BLaER1 treated with 17β-estradiol and CSF1 and Interleukin-3, amounts not matched to agents 10 nM and 100 nM (cell line): ENCODE measurements at regions not wholly inside any gene's neighbourhood (a gene's known extent, or its start where the extent isn't known, plus 50 kb on each side); places are given as distances from the start of the nearest gene placed in this dataset.

Experiments used
- H3K27ac ChIP-seq, 11 experiments: shearing (Covaris generic); formaldehyde crosslinking; 2 replicates each; pipeline ENCODE4 v1.8.1; 2022
- H3K27me3 ChIP-seq, 11 experiments: shearing (Covaris generic); formaldehyde crosslinking; 2 replicates each; pipeline ENCODE4 v1.8.1; 2022
- H3K36me3 ChIP-seq, 11 experiments: shearing (Covaris generic); formaldehyde crosslinking; 2 replicates each; pipeline ENCODE4 v1.8.1; 2022
- H3K4me1 ChIP-seq, 10 experiments: shearing (Covaris generic); formaldehyde crosslinking; 2 replicates each; pipeline ENCODE4 v1.8.1; 2022
- H3K4me2 ChIP-seq, 11 experiments: shearing (Covaris generic); formaldehyde crosslinking; 2 replicates each; pipeline ENCODE4 v1.8.1; 2022
- H3K4me3 ChIP-seq, 10 experiments: shearing (Covaris generic); formaldehyde crosslinking; 2 replicates each; pipeline ENCODE4 v1.8.1; 2022
- H3K9ac ChIP-seq, 11 experiments: shearing (Covaris generic); formaldehyde crosslinking; 2 replicates each; pipeline ENCODE4 v1.8.1; 2022
- H3K9me3 ChIP-seq, 11 experiments: shearing (Covaris generic); formaldehyde crosslinking; replicated peaks in 1 of 11; 2 replicates each; pipeline ENCODE4 v1.8.1; 2022
- H4K20me1 ChIP-seq, 11 experiments: shearing (Covaris generic); formaldehyde crosslinking; 2 replicates each; pipeline ENCODE4 v1.8.1; 2022
- Cebpa-rat ChIP-seq, 11 experiments: shearing (Covaris generic); IDR thresholded peaks; 2 replicates each; pipeline ENCODE4 v1.8.1; 2022

GRCh38 chr16:6547131-6547530 is 785.5 kb upstream of the RBFOX1 start:
- H3K36me3 ChIP-seq = no peaks in the 10 kb centered on the region
- H3K4me3 ChIP-seq = no peak overlapping the region
- peaks cover 0 to 8% (median 0%) of the 10 kb centered on the region in 10 experiments; a peak in 2 of 20 replicates for H3K4me1 ChIP-seq
- no peak overlapping the region for H3K27ac ChIP-seq
- H3K27me3 ChIP-seq = no peaks in the 10 kb centered on the region
- no peak overlapping the region for H3K4me2 ChIP-seq
- H4K20me1 ChIP-seq = no peaks in the 10 kb centered on the region
- no peak overlapping the region for H3K9ac ChIP-seq
- no peak for TF ChIP-seq Cebpa-rat (IDR thresholded peaks at IDR 0.05)
- H3K9me3 ChIP-seq = 0 out of 22 replicates have a peak, but pooled peaks cover 0 to 4% (median 0%) of the 10 kb centered on the region in 11 experiments

- Histone ChIP-seq H3K4me3 (no peak overlapping the region), H3K36me3 (no peaks in the 10 kb centered on the region), H4K20me1 (no peaks in the 10 kb centered on the region), H3K9me3 (0 out of 22 replicates have a peak, but pooled peaks cover 0 to 4% (median 0%) of the 10 kb centered on the region in 11 experiments), H3K4me1 (peaks cover 0 to 8% (median 0%) of the 10 kb centered on the region in 10 experiments; a peak in 2 of 20 replicates), H3K9ac (no peak overlapping the region), H3K4me2 (no peak overlapping the region), H3K27me3 (no peaks in the 10 kb centered on the region), H3K27ac (no peak overlapping the region)
- TF ChIP-seq Cebpa-rat (IDR thresholded peaks at IDR 0.05) = no peak
Measured at GRCh38 chr16:6545329-6545728, 787.3 kb upstream of the RBFOX1 start.

GRCh38 chr16:6541267-6541666 is 791.4 kb upstream of the RBFOX1 start:
- Histone ChIP-seq H3K4me2 (no peak overlapping the region), H3K4me3 (no peak overlapping the region), H3K4me1 (no peaks in the 10 kb centered on the region), H4K20me1 (no peaks in the 10 kb centered on the region), H3K9me3 (no peaks in the 10 kb centered on the region), H3K9ac (no peak overlapping the region), H3K36me3 (no peaks in the 10 kb centered on the region), H3K27me3 (no peaks in the 10 kb centered on the region), H3K27ac (no peak overlapping the region)
- no peak for TF ChIP-seq Cebpa-rat (IDR thresholded peaks at IDR 0.05)

- Histone ChIP-seq H3K27ac (no peak overlapping the region), H3K27me3 (no peaks in the 10 kb centered on the region), H3K4me3 (no peak overlapping the region), H4K20me1 (no peaks in the 10 kb centered on the region), H3K4me2 (no peak overlapping the region), H3K4me1 (0 out of 20 replicates have a peak, but pooled peaks cover 0 to 5% (median 0%) of the 10 kb centered on the region in 10 experiments), H3K9me3 (no peaks in the 10 kb centered on the region), H3K36me3 (no peaks in the 10 kb centered on the region), H3K9ac (no peak overlapping the region)
- TF ChIP-seq Cebpa-rat (IDR thresholded peaks at IDR 0.05) = no peak
Measured at GRCh38 chr16:6536411-6536810, 796.2 kb upstream of the RBFOX1 start.

GRCh38 chr16:6531067-6531466 is 801.6 kb upstream of the RBFOX1 start:
- Histone ChIP-seq H3K4me1 (0 out of 20 replicates have a peak, but pooled peaks cover 0 to 5% (median 0%) of the 10 kb centered on the region in 10 experiments), H3K9ac (no peak overlapping the region), H3K27me3 (no peaks in the 10 kb centered on the region), H3K36me3 (no peaks in the 10 kb centered on the region), H3K4me3 (no peak overlapping the region), H4K20me1 (no peaks in the 10 kb centered on the region), H3K9me3 (no peaks in the 10 kb centered on the region), H3K4me2 (no peak overlapping the region), H3K27ac (no peak overlapping the region)
- TF ChIP-seq Cebpa-rat (IDR thresholded peaks at IDR 0.05) = no peak

GRCh38 chr16:6528217-6528616 is 804.4 kb upstream of the RBFOX1 start:
- Histone ChIP-seq H3K4me3 (no peak overlapping the region), H4K20me1 (no peaks in the 10 kb centered on the region), H3K4me2 (no peak overlapping the region), H3K27me3 (no peaks in the 10 kb centered on the region), H3K4me1 (no peaks in the 10 kb centered on the region), H3K27ac (no peak overlapping the region), H3K36me3 (no peaks in the 10 kb centered on the region), H3K9me3 (no peaks in the 10 kb centered on the region), H3K9ac (no peak overlapping the region)
- no peak for TF ChIP-seq Cebpa-rat (IDR thresholded peaks at IDR 0.05)

GRCh38 chr16:6527646-6528045 is 805.0 kb upstream of the RBFOX1 start:
- Histone ChIP-seq H4K20me1 (no peaks in the 10 kb centered on the region), H3K9me3 (no peaks in the 10 kb centered on the region), H3K4me1 (no peaks in the 10 kb centered on the region), H3K36me3 (no peaks in the 10 kb centered on the region), H3K27me3 (no peaks in the 10 kb centered on the region), H3K4me3 (no peak overlapping the region), H3K4me2 (no peak overlapping the region), H3K27ac (no peak overlapping the region), H3K9ac (no peak overlapping the region)
- TF ChIP-seq Cebpa-rat (IDR thresholded peaks at IDR 0.05) = no peak

- Histone ChIP-seq H3K27me3 (no peaks in the 10 kb centered on the region), H3K4me1 (no peaks in the 10 kb centered on the region), H3K27ac (no peak overlapping the region), H3K4me2 (no peak overlapping the region), H4K20me1 (no peaks in the 10 kb centered on the region), H3K4me3 (no peak overlapping the region), H3K36me3 (no peaks in the 10 kb centered on the region), H3K9ac (no peak overlapping the region), H3K9me3 (no peaks in the 10 kb centered on the region)
- TF ChIP-seq Cebpa-rat (IDR thresholded peaks at IDR 0.05) = no peak
Measured at GRCh38 chr16:6524501-6524900, 808.1 kb upstream of the RBFOX1 start.

- Histone ChIP-seq H3K27ac (no peak overlapping the region), H3K9ac (no peak overlapping the region), H3K4me2 (no peak overlapping the region), H3K36me3 (no peaks in the 10 kb centered on the region), H3K27me3 (no peaks in the 10 kb centered on the region), H3K4me1 (no peaks in the 10 kb centered on the region), H3K4me3 (no peak overlapping the region), H3K9me3 (no peaks in the 10 kb centered on the region), H4K20me1 (no peaks in the 10 kb centered on the region)
- TF ChIP-seq Cebpa-rat (IDR thresholded peaks at IDR 0.05) = no peak
Measured at GRCh38 chr16:6517020-6517720, 815.5 kb upstream of the RBFOX1 start.

- TF ChIP-seq Cebpa-rat (IDR thresholded peaks at IDR 0.05) = no peak
- Histone ChIP-seq H3K36me3 (no peaks in the 10 kb centered on the region), H3K4me1 (no peaks in the 10 kb centered on the region), H3K4me3 (no peak overlapping the region), H3K9me3 (no peaks in the 10 kb centered on the region), H4K20me1 (no peaks in the 10 kb centered on the region), H3K27me3 (no peaks in the 10 kb centered on the region), H3K9ac (no peak overlapping the region), H3K4me2 (no peak overlapping the region), H3K27ac (no peak overlapping the region)
Measured at GRCh38 chr16:6512512-6512911, 820.1 kb upstream of the RBFOX1 start.
